ENCODE measurements at regions not wholly inside any gene's neighbourhood (a gene's known extent, or its start where the extent isn't known, plus 50 kb on each side); places are given as distances from the start of the nearest gene placed in this dataset.

GRCh38 chr7:26487780-26488515 lies 196.3 kb downstream of the SNX10 start:
- TF ChIP-seq CTCF (IDR thresholded peaks at IDR 0.05), result no peak
- TF ChIP-seq POLR2AphosphoS5 (IDR thresholded peaks at IDR 0.05), result no peak
- TF ChIP-seq POLR2A (IDR thresholded peaks at IDR 0.05; ENCODE audit: low read depth), result no peak
- no peak for TF ChIP-seq EP300 (IDR thresholded peaks at IDR 0.05)

All from esophagus muscularis mucosa (tissue), 4 donors.